Right lobe of liver (tissue), 6 donors: ENCODE measurements at regions not wholly inside any gene's neighbourhood (a gene's known extent, or its start where the extent isn't known, plus 50 kb on each side); places are given as distances from the start of the nearest gene placed in this dataset.

Experiments
- ATAC-seq, 4 donors: fragments of 200-7000 bp; cut with Tn5 transposase; one replicate each; pipeline ENCODE4 v1.9.1; 2020; ENCODE audit warnings: mild to moderate bottlenecking in 4 of 4, moderate library complexity in 4 of 4
- DNase-seq, 3 donors: peaks; one replicate each; pipeline ENCODE4 v3.0.0-alpha.2; 2020
- H3K27ac ChIP-seq, 3 donors: fragments of 200-600 bp; one replicate each; pipeline ENCODE4 v1.8.0; 2022
- H3K27me3 ChIP-seq, 2 donors: fragments of 200-600 bp; one replicate each; pipeline ENCODE4 v1.8.0; 2022
- H3K36me3 ChIP-seq, 4 donors: fragments of 200-600 bp; sonication (generic) in 1 of 4; one replicate each; pipeline versions ENCODE4 v1.5.1 to v1.8.0; 2017 to 2022; ENCODE audit warnings: control low read depth in 1 of 4
- H3K4me1 ChIP-seq, 4 donors: fragments of 200-600 bp; sonication (generic) in 1 of 4; one replicate each; pipeline versions ENCODE4 v1.5.1 to v1.8.0; 2017 to 2022; ENCODE audit warnings: control low read depth in 1 of 4
- H3K4me3 ChIP-seq, 3 donors: fragments of 200-600 bp; one replicate each; pipeline ENCODE4 v1.8.0; 2022
- H3K9me3 ChIP-seq, 4 donors: fragments of 200-600 bp; sonication (generic) in 1 of 4; one replicate each; pipeline versions ENCODE4 v1.5.1 to v1.8.0; 2017 to 2022; ENCODE audit warnings: control low read depth in 1 of 4
- POLR2A ChIP-seq: fragments of 450-650 bp; IDR thresholded peaks from one replicate; pipeline ENCODE4 v1.6.1; 2017; ENCODE audit warnings: antibody characterized with exemption, mild to moderate bottlenecking
- WGBS: methylation state at CpG from one replicate; pipeline ENCODE4 v1.1.6; 2018; ENCODE audit warnings: low coverage, low lambda C conversion rate; ENCODE audit not compliant: insufficient coverage; ENCODE audit errors: missing lambda C conversion rate; 5-methylcytosine and 5-hydroxymethylcytosine counted together
- intact Hi-C, 2 donors: fragments of 100-400 bp; cut with DNase I; formaldehyde crosslinking; loops; one replicate each; pipeline versions ENCODE4 v1.11.2 to v1.14.1; 2022
- TF ChIP-seq, protein P1 (sequence below), 4 donors: fragments of 200-600 bp in 3 of 4; fragments of 450-650 bp in 1 of 4; IDR thresholded peaks; one replicate each; pipeline versions ENCODE4 v1.5.1 to v1.8.0; 2016 to 2022; ENCODE audit warnings: antibody characterized with exemption in 4 of 4, mild to moderate bottlenecking in 2 of 4
- donor health status: DM: no; HTN: yes; CAD: no.
- donor health status: DM: no; HTN: no; CAD: no.
- donor health status: DM: no; HTN: no; CAD: no.
- donor health status: DM: no; HTN: yes; CAD: no.
- donor health status: DM: no; HTN: yes; CAD: no.

DNA sequence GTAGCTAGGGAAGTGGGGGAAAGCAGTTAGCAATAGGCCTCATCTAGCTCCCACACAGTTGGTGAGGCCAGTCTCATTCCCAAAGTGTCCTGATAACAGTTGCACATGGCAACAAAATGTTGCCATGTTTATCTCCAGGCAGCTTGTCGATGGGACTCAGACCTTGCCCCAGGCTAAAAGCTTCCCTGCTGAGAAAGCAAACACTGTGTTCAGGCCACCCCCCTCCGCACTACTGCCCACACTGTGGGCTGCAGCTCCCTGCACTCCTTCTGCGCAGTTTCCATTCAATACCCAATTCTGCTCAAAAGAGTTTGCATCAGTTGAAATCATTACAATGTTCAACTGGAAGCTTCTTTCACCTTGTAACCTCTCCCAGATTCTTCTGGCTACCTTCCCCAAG lies 287.8 kb upstream of the GK2 start:
- Histone ChIP-seq H3K4me1 (no peaks in the 10 kb centered on the region), H3K9me3 (no peaks in the 10 kb centered on the region), H3K4me3 (no peak overlapping the region), H3K27ac (no peak overlapping the region), H3K27me3 (no peaks in the 10 kb centered on the region), H3K36me3 (no peaks in the 10 kb centered on the region)
- DNase-seq (no peak), ATAC-seq (no peak)
- intact Hi-C loops = no loop called here
- no CpG with 5 or more reads among the region's 3 CpGs for WGBS
- no peak for TF ChIP-seq POLR2A
- TF ChIP-seq, protein P1, sequence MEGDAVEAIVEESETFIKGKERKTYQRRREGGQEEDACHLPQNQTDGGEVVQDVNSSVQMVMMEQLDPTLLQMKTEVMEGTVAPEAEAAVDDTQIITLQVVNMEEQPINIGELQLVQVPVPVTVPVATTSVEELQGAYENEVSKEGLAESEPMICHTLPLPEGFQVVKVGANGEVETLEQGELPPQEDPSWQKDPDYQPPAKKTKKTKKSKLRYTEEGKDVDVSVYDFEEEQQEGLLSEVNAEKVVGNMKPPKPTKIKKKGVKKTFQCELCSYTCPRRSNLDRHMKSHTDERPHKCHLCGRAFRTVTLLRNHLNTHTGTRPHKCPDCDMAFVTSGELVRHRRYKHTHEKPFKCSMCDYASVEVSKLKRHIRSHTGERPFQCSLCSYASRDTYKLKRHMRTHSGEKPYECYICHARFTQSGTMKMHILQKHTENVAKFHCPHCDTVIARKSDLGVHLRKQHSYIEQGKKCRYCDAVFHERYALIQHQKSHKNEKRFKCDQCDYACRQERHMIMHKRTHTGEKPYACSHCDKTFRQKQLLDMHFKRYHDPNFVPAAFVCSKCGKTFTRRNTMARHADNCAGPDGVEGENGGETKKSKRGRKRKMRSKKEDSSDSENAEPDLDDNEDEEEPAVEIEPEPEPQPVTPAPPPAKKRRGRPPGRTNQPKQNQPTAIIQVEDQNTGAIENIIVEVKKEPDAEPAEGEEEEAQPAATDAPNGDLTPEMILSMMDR (IDR thresholded peaks at IDR 0.05) = no peak

DNA sequence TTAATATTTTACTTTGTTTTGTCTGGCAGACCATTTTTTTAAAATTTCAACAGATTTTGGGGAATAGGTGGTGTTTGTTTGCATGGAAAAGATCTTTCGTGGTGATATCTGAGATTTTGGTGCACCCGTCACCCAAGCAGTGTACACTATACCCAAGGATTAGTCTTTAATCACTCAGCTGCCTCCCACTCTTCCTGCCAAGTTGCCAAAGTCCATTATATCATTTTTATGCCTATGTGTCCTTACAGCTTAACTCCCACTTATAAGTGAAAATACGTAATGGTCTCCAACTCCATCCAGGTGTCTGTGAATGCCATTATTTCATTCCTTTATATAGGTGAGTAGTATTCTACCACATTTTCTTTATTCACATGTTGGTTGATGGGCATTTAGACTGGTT lies 281.7 kb upstream of the GK2 start:
- Histone ChIP-seq H3K27me3 (no peaks in the 10 kb centered on the region), H3K27ac (no peak overlapping the region), H3K4me3 (no peak overlapping the region), H3K36me3 (no peaks in the 10 kb centered on the region), H3K4me1 (no peaks in the 10 kb centered on the region), H3K9me3 (no peaks in the 10 kb centered on the region)
- intact Hi-C loops = no loop called here
- TF ChIP-seq, protein P1 (IDR thresholded peaks at IDR 0.05) = no peak
- no peak for TF ChIP-seq POLR2A
- WGBS = 42% methylated on average over 3 of the region's 3 CpGs
- DNase-seq = no peak
- no peak for ATAC-seq

DNA sequence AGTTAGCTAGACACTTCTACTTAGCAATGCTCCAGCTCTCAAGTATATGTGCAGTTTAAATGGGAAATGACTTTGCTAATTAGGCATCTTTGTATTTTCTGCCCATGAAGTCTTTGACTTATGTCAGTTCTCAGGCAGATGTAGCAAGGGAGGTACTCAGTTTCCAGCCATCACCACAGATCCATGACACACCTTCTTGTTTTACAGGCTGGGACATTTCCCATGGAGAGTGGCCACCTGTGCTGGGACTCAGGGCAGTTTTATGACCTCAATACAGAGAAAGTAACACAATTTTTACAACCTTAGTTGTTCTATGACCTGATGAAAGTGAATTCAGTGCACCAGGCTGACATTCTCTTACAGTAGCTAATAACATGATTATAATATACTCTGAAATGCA lies 280.7 kb upstream of the GK2 start:
- Histone ChIP-seq H3K9me3 (no peaks in the 10 kb centered on the region), H3K4me3 (no peak overlapping the region), H3K4me1 (no peaks in the 10 kb centered on the region), H3K27ac (no peak overlapping the region), H3K27me3 (no peaks in the 10 kb centered on the region), H3K36me3 (no peaks in the 10 kb centered on the region)
- DNase-seq = no peak
- no peak for ATAC-seq
- intact Hi-C loops = no loop called here
- TF ChIP-seq, protein P1 (IDR thresholded peaks at IDR 0.05) = no peak
- no peak for TF ChIP-seq POLR2A

DNA sequence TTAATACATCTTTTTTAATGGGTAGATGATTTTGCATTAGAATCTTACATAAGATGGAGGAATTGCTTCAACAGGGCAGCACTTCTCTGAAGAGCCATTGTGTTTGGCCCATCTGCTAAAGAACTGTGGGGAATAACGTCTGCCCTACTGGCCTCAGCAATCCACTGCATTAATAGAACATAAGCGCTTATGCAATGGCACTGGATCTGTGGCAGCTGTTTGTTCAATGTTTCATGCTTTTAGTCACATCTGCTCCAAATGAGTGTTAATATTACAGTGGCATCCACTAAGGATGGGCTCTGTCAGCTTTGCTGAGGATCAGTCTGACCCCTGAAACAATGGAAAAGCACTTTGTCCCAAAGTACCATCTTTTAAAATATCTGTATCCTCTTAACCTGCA lies 279.0 kb upstream of the GK2 start:
- Histone ChIP-seq H3K27me3 (no peaks in the 10 kb centered on the region), H3K9me3 (no peaks in the 10 kb centered on the region), H3K27ac (no peak overlapping the region), H3K4me1 (no peaks in the 10 kb centered on the region), H3K36me3 (no peaks in the 10 kb centered on the region), H3K4me3 (no peak overlapping the region)
- intact Hi-C loops = no loop called here
- 25% methylated on average over 1 of the region's 2 CpGs for WGBS
- ATAC-seq = no peak
- DNase-seq = no peak
- TF ChIP-seq POLR2A = no peak
- TF ChIP-seq, protein P1 (IDR thresholded peaks at IDR 0.05) = no peak

DNA sequence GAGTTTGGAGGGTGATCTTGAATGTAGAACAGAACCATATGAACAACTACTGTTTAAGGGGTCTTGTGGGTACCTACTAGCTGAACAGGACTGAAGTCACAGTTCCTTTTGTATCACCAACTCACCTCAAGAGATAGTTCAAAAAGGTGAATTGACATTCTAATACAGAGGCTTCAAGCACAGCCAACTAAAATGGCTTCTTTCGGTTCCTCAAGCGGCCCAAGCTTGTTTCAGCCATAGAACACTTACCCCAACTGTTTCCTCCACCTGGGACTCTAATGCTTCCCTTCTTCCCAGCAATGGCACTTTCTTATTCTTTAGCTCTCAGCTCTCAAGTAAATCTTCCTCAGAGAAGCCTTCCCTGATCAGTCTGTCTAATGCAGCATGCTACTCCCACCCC lies 277.5 kb upstream of the GK2 start:
- ATAC-seq = no peak
- Histone ChIP-seq H3K4me3 (no peak overlapping the region), H3K27ac (no peak overlapping the region), H3K9me3 (no peaks in the 10 kb centered on the region), H3K4me1 (no peaks in the 10 kb centered on the region), H3K27me3 (no peaks in the 10 kb centered on the region), H3K36me3 (no peaks in the 10 kb centered on the region)
- 88% methylated on average over 2 of the region's 2 CpGs for WGBS
- TF ChIP-seq, protein P1 (IDR thresholded peaks at IDR 0.05) = no peak
- no peak for TF ChIP-seq POLR2A
- DNase-seq = no peak
- intact Hi-C loops = no loop called here
